H1 (cell line): ENCODE measurements at regions not wholly inside any gene's neighbourhood (a gene's known extent, or its start where the extent isn't known, plus 50 kb on each side); places are given as distances from the start of the nearest gene placed in this dataset.

Source experiments
- CBX5 ChIP-seq: fragments of 300-800, 300-1000 bp; sonication (generic); IDR thresholded peaks from 2 replicates; pipeline ENCODE4 v1.7.1; 2016; ENCODE audit warnings: antibody characterized with exemption, low read length, low read depth
- CBX8 ChIP-seq: fragments of 300-800, 300-1000 bp; sonication (generic); IDR thresholded peaks from 2 replicates; pipeline ENCODE4 v1.7.1; 2016; ENCODE audit warnings: low read depth, low read length, borderline replicate concordance
- EP300 ChIP-seq, 2 experiments: IDR thresholded peaks; 1 replicate in 1 of 2; 2 replicates in 1 of 2; pipeline ENCODE4 v1.6.1; 2011 to 2012; ENCODE audit warnings: low read depth in 2 of 2, low read length in 2 of 2, mild to moderate bottlenecking in 2 of 2, borderline replicate concordance in 1 of 2, inconsistent platforms in 1 of 2, moderate library complexity in 1 of 2
- GABPA ChIP-seq: IDR thresholded peaks from 2 replicates; pipeline ENCODE4 v1.6.1; 2011; ENCODE audit warnings: mild to moderate bottlenecking, low read length, moderate library complexity, borderline replicate concordance; ENCODE audit not compliant: insufficient read depth
- NANOG ChIP-seq: IDR thresholded peaks from 2 replicates; pipeline ENCODE4 v1.6.1; 2011; ENCODE audit warnings: low read length, low read depth, mild to moderate bottlenecking, inconsistent platforms; ENCODE audit not compliant: insufficient read depth, poor library complexity, severe bottlenecking
- PHF8 ChIP-seq: fragments of 200-600 bp; sonication (generic); conservative IDR thresholded peaks from 2 replicates; pipeline ENCODE4 v1.7.1; 2012; ENCODE audit warnings: low read depth, mild to moderate bottlenecking, inconsistent platforms, low read length, moderate library complexity
- RBBP5 ChIP-seq: IDR thresholded peaks from 2 replicates; pipeline ENCODE4 v1.7.1; 2012; ENCODE audit warnings: low read depth, mild to moderate bottlenecking, inconsistent platforms, low read length, moderate library complexity, borderline replicate concordance
- TEAD4 ChIP-seq: IDR thresholded peaks from 2 replicates; pipeline ENCODE4 v1.6.1; 2012; ENCODE audit warnings: low read depth, low read length, inconsistent platforms, mixed read lengths

DNA sequence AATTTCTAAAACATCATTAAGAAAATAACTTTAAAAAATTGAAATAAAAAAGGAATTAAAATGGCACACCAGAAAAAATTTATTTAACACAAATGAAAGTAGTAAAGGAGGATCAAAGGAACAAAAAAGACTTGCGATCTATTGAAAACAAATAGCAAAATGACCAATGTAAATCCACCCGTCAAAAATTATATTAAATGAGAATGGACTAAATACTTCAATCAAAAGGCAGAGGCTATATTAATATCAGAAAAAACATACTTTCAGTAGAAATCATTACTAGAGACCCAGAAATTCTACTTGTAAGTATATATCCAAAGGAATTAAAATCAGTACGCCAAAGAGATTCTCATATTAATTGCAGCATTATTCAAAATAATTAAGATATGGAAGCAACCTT is 293.1 kb upstream of the SOX4 start (continued):
- TF ChIP-seq EP300 (IDR thresholded peaks at IDR 0.05; ENCODE audit: borderline replicate concordance in 1 of 2, low read depth in 2 of 2, low read length in 2 of 2) (no peak), CBX5 (no peak), TEAD4 (no peak), GABPA (no peak), NANOG (no peak), CBX8 (no peak), RBBP5 (no peak), PHF8 (no peak)
- TF ChIP-seq, all 59 proteins: peak for 0
